Tibial nerve (tissue), 4 donors: ENCODE measurements at regions not wholly inside any gene's neighbourhood (a gene's known extent, or its start where the extent isn't known, plus 50 kb on each side); places are given as distances from the start of the nearest gene placed in this dataset.

Experiments used
- DNase-seq, 2 donors: peaks; one replicate each; pipeline ENCODE4 v3.0.0-alpha.2; 2019; ENCODE audit warnings: low spot score in 2 of 2
- H3K27ac ChIP-seq, 4 donors: fragments of 200-600 bp; sonication (generic) in 3 of 4; one replicate each; pipeline ENCODE4 v1.5.1; 2017 to 2019; ENCODE audit warnings: mild to moderate bottlenecking in 1 of 4
- H3K27me3 ChIP-seq, 2 donors: fragments of 200-600 bp; sonication (generic) in 1 of 2; one replicate each; pipeline versions ENCODE4 v1.5.1 to v1.6.0; 2017 to 2019
- H3K36me3 ChIP-seq, 3 donors: fragments of 200-600 bp; sonication (generic); one replicate each; pipeline ENCODE4 v1.5.1; 2018 to 2019
- H3K4me1 ChIP-seq, 4 donors: fragments of 200-600 bp; sonication (generic) in 3 of 4; one replicate each; pipeline ENCODE4 v1.5.1; 2017 to 2019
- H3K4me3 ChIP-seq, 4 donors: fragments of 200-600 bp; sonication (generic) in 3 of 4; one replicate each; pipeline ENCODE4 v1.5.1; 2017 to 2019; ENCODE audit warnings: mild to moderate bottlenecking in 1 of 4, moderate library complexity in 1 of 4
- H3K9me3 ChIP-seq, 4 donors: fragments of 200-600 bp; sonication (generic) in 3 of 4; one replicate each; pipeline ENCODE4 v1.5.1; 2017 to 2019
- CTCF ChIP-seq, 5 experiments: fragments of 200-600 bp in 3 of 5; fragments of 450-650 bp in 2 of 5; sonication (generic) in 3 of 5; IDR thresholded peaks; one replicate each; pipeline ENCODE4 v1.5.1; 2016 to 2019; ENCODE audit warnings: antibody characterized with exemption in 5 of 5, mild to moderate bottlenecking in 3 of 5, moderate library complexity in 2 of 5
- EP300 ChIP-seq, 2 donors: sonication (generic); formaldehyde crosslinking; IDR thresholded peaks; one replicate each; pipeline ENCODE4 v1.6.1; 2017; ENCODE audit warnings: antibody characterized with exemption in 2 of 2, mild to moderate bottlenecking in 1 of 2
- POLR2A ChIP-seq, 2 donors: fragments of 450-650 bp; IDR thresholded peaks; one replicate each; pipeline ENCODE4 v1.6.1; 2017; ENCODE audit warnings: antibody characterized with exemption in 2 of 2, mild to moderate bottlenecking in 2 of 2, moderate library complexity in 2 of 2
- WGBS, 2 donors: methylation state at CpG; one replicate each; pipeline ENCODE4 v1.1.5; 2018; 5-methylcytosine and 5-hydroxymethylcytosine counted together

GRCh38 chr7:41463770-41464470, 239.0 kb downstream of the INHBA start:
- TF ChIP-seq POLR2A (IDR thresholded peaks at IDR 0.05): no peak
- Histone ChIP-seq H3K9me3 (no peaks in the 10 kb centered on the region), H3K36me3 (no peaks in the 10 kb centered on the region), H3K27ac (no peak overlapping the region), H3K4me3 (no peak overlapping the region), H3K4me1 (peaks cover 0 to 3% (median 0%) of the 10 kb centered on the region in 4 donors), H3K27me3 (peaks cover 0 to 2% of the 10 kb centered on the region in 2 donors)
- WGBS, 2 donors: 77 to 83% methylated on average over 3 of the region's 3 CpGs
- no peak for DNase-seq

- TF ChIP-seq POLR2A (IDR thresholded peaks at IDR 0.05): no peak
- no peak for TF ChIP-seq CTCF (IDR thresholded peaks at IDR 0.05)
- TF ChIP-seq EP300 (IDR thresholded peaks at IDR 0.05): no peak
- no peak for DNase-seq
- Histone ChIP-seq H3K4me3 (no peak overlapping the region), H3K27ac (no peak overlapping the region), H3K4me1 (peaks cover 0 to 3% (median 0%) of the 10 kb centered on the region in 4 donors), H3K27me3 (no peaks in the 10 kb centered on the region), H3K36me3 (no peaks in the 10 kb centered on the region), H3K9me3 (peaks cover 0 to 2% (median 0%) of the 10 kb centered on the region in 4 donors)
- 49 to 55% methylated on average over 8 of the region's 8 CpGs for WGBS, 2 donors
These were observed 243.1 kb downstream of the INHBA start for GRCh38 chr7:41459623-41460261.

- no peak for TF ChIP-seq CTCF (IDR thresholded peaks at IDR 0.05)
- TF ChIP-seq EP300 (IDR thresholded peaks at IDR 0.05): no peak
- no peak for TF ChIP-seq POLR2A (IDR thresholded peaks at IDR 0.05)
- DNase-seq: no peak
- Histone ChIP-seq H3K36me3 (no peaks in the 10 kb centered on the region), H3K27me3 (no peaks in the 10 kb centered on the region), H3K4me1 (peaks cover 0 to 3% (median 0%) of the 10 kb centered on the region in 4 donors), H3K4me3 (no peak overlapping the region), H3K9me3 (peaks cover 0 to 2% (median 0%) of the 10 kb centered on the region in 4 donors), H3K27ac (no peak overlapping the region)
- WGBS, 2 donors: 59 to 69% methylated on average over 5 of the region's 5 CpGs
These were observed 243.7 kb downstream of the INHBA start for GRCh38 chr7:41459183-41459582.

- TF ChIP-seq POLR2A (IDR thresholded peaks at IDR 0.05) (no peak), EP300 (IDR thresholded peaks at IDR 0.05) (no peak)
- Histone ChIP-seq H3K27me3 (no peaks in the 10 kb centered on the region), H3K4me1 (peaks cover 0 to 3% (median 0%) of the 10 kb centered on the region in 4 donors), H3K36me3 (no peaks in the 10 kb centered on the region), H3K27ac (no peak overlapping the region), H3K4me3 (no peak overlapping the region), H3K9me3 (peaks cover 0 to 2% (median 0%) of the 10 kb centered on the region in 4 donors)
- no peak for DNase-seq
These were observed 245.0 kb downstream of the INHBA start for GRCh38 chr7:41457832-41458437.

- no peaks in the 10 kb centered on the region for H3K36me3 ChIP-seq
- DNase-seq: no peak
- 94 to 96% methylated on average over 1 of the region's 1 CpG for WGBS, 2 donors
- no peaks in the 10 kb centered on the region for H3K27me3 ChIP-seq
- TF ChIP-seq CTCF (IDR thresholded peaks at IDR 0.05) (no peak), EP300 (IDR thresholded peaks at IDR 0.05) (no peak), POLR2A (IDR thresholded peaks at IDR 0.05) (no peak)
- H3K4me1 ChIP-seq: peaks cover 0 to 6% (median 0%) of the 10 kb centered on the region in 4 donors
- no peak overlapping the region for H3K27ac ChIP-seq
- no peaks in the 10 kb centered on the region for H3K9me3 ChIP-seq
- no peak overlapping the region for H3K4me3 ChIP-seq
These were observed 251.1 kb downstream of the INHBA start for GRCh38 chr7:41451826-41452225.

GRCh38 chr7:41449694-41450093, 253.2 kb downstream of the INHBA start:
- no peak for TF ChIP-seq POLR2A (IDR thresholded peaks at IDR 0.05)
- TF ChIP-seq EP300 (IDR thresholded peaks at IDR 0.05): no peak
- no peak for TF ChIP-seq CTCF (IDR thresholded peaks at IDR 0.05)
- H3K4me3 ChIP-seq: no peak overlapping the region
- no peaks in the 10 kb centered on the region for H3K36me3 ChIP-seq
- no peak for DNase-seq
- 86 to 87% methylated on average over 5 of the region's 5 CpGs for whole genome bisulfite sequencing, 2 donors
- H3K4me1 ChIP-seq: peaks cover 0 to 6% (median 0%) of the 10 kb centered on the region in 4 donors
- H3K27ac ChIP-seq: no peak overlapping the region
- H3K27me3 ChIP-seq: no peaks in the 10 kb centered on the region
- H3K9me3 ChIP-seq: no peaks in the 10 kb centered on the region
